A549 (cell line): ENCODE measurements at regions not wholly inside any gene's neighbourhood (a gene's known extent, or its start where the extent isn't known, plus 50 kb on each side); places are given as distances from the start of the nearest gene placed in this dataset.

Experiments
- CHD4 ChIP-seq: fragments of 200-600 bp; sonication (generic); IDR thresholded peaks from 2 replicates; pipeline ENCODE4 v1.6.1; 2016; ENCODE audit warnings: antibody characterized with exemption, mild to moderate bottlenecking, borderline replicate concordance
- CTCF ChIP-seq: fragments of >200 bp; sonication (Bioruptor Twin); formaldehyde crosslinking; IDR thresholded peaks from 3 replicates; pipeline ENCODE4 v1.5.1; 2016
- E2F6 ChIP-seq: IDR thresholded peaks from 2 replicates; pipeline ENCODE4 v1.6.1; 2012; ENCODE audit warnings: low read depth, borderline replicate concordance
- ELK1 ChIP-seq: fragments of 150-350 bp; IDR thresholded peaks from 2 replicates; pipeline ENCODE4 v1.6.1; 2014; ENCODE audit warnings: low read depth, mild to moderate bottlenecking, low read length
- EP300 ChIP-seq, 2 experiments: fragments of >200 bp; sonication (Bioruptor Twin); formaldehyde crosslinking; IDR thresholded peaks; 2 replicates in 1 of 2; 3 replicates in 1 of 2; pipeline ENCODE4 v1.6.1; 2016 to 2017
- GATA3 ChIP-seq: IDR thresholded peaks from 2 replicates; pipeline ENCODE4 v1.6.1; 2012; ENCODE audit warnings: borderline replicate concordance
- JUNB ChIP-seq: fragments of >200 bp; sonication (Bioruptor Twin); formaldehyde crosslinking; IDR thresholded peaks from 2 replicates; pipeline ENCODE4 v1.6.1; 2016
- NFE2L2 ChIP-seq: fragments of 150-350 bp; conservative IDR thresholded peaks from 2 replicates; pipeline ENCODE4 v1.6.1; 2014; ENCODE audit warnings: low read length
- PBX3 ChIP-seq: IDR thresholded peaks from 2 replicates; pipeline ENCODE4 v1.6.1; 2012
- POLR2A ChIP-seq: IDR thresholded peaks from 2 replicates; pipeline ENCODE4 v1.6.1; 2012; ENCODE audit warnings: mild to moderate bottlenecking, low read length
- RCOR1 ChIP-seq: fragments of 150-350 bp; IDR thresholded peaks from 2 replicates; pipeline ENCODE4 v1.6.1; 2014; ENCODE audit warnings: antibody characterized with exemption, low read length, low read depth
- REST ChIP-seq: fragments of 200-600 bp; sonication (generic); IDR thresholded peaks from 2 replicates; pipeline ENCODE4 v1.6.1; 2016; ENCODE audit warnings: antibody characterized with exemption, mild to moderate bottlenecking, moderate library complexity
- RFX5 ChIP-seq: fragments of 450-650 bp; IDR thresholded peaks from 2 replicates; pipeline ENCODE4 v1.7.1; 2014; ENCODE audit warnings: antibody characterized with exemption, mild to moderate bottlenecking, moderate library complexity
- ZNF302 ChIP-seq: fragments of 250-450 bp; sonication (Bioruptor Pico); IDR thresholded peaks from 2 replicates; pipeline ENCODE4 v1.9.0; 2021; ENCODE audit warnings: inconsistent platforms, mild to moderate bottlenecking, moderate library complexity

- TF ChIP-seq E2F6, result no peak
- no peak for TF ChIP-seq PBX3
- no peak for TF ChIP-seq RFX5
- TF ChIP-seq ZNF302 (CRISPR knock-in tag), result no peak
- TF ChIP-seq GATA3, result no peak
- no peak for TF ChIP-seq JUNB
- no peak for TF ChIP-seq RCOR1
- no peak for TF ChIP-seq REST
- no peak for TF ChIP-seq ELK1
- TF ChIP-seq CTCF, result no peak
- no peak for TF ChIP-seq POLR2A
- no peak for TF ChIP-seq NFE2L2
- TF ChIP-seq EP300 (IDR thresholded peaks at IDR 0.05), result no peak
- TF ChIP-seq CHD4, result no peak
Measured at GRCh38 chr7:66575398-66575797, 53.3 kb upstream of the KCTD7 start.
